ENCODE measurements at regions not wholly inside any gene's neighbourhood (a gene's known extent, or its start where the extent isn't known, plus 50 kb on each side); places are given as distances from the start of the nearest gene placed in this dataset.
"Not testable (repeated sequence)": the region's sequence is repeated elsewhere in the genome, so short reads cannot be mapped to it uniquely, and the experiment has no call there.

- H2BK12ac ChIP-seq (ENCODE audit: low read length); H3K9me3 ChIP-seq (replicated peaks in 1 of 2; ENCODE audit: control insufficient read depth in 2 of 2, insufficient read depth in 1 of 2, low read depth in 1 of 2, low read length in 2 of 2); H2AK5ac ChIP-seq (ENCODE audit: low read depth, low read length); H3K4me2 ChIP-seq (ENCODE audit: insufficient read depth, low read length, poor library complexity, severe bottlenecking); H3K36me3 ChIP-seq (replicated peaks in 1 of 2; ENCODE audit: control insufficient read depth in 2 of 2, insufficient read depth in 2 of 2, low read length in 2 of 2); H3K4me3 ChIP-seq (ENCODE audit: low read length in 2 of 2); H4K8ac ChIP-seq (ENCODE audit: low read depth, low read length); H2BK5ac ChIP-seq (ENCODE audit: low read length); H3K14ac ChIP-seq (ENCODE audit: low read length); H3K18ac ChIP-seq (ENCODE audit: low read length); H3K4ac ChIP-seq (ENCODE audit: low read length); H3K23ac ChIP-seq (ENCODE audit: low read depth, low read length, poor library complexity); DNase-seq (ENCODE audit: low spot score); H3K9ac ChIP-seq (ENCODE audit: low read depth, low read length, poor library complexity); H3K4me1 ChIP-seq (ENCODE audit: control insufficient read depth in 2 of 2, insufficient read depth in 1 of 2, low read depth in 1 of 2, low read length in 2 of 2); H2AFZ ChIP-seq (ENCODE audit: low read length); H3K79me1 ChIP-seq (ENCODE audit: low read depth, low read length); H2BK120ac ChIP-seq (ENCODE audit: low read depth, low read length); H3K27ac ChIP-seq (replicated peaks; ENCODE audit: low read length); H2BK15ac ChIP-seq (ENCODE audit: low read length); H3K27me3 ChIP-seq (ENCODE audit: control insufficient read depth in 3 of 3, insufficient read depth in 3 of 3, low read depth in 1 of 3, low read length in 3 of 3); H4K91ac ChIP-seq (ENCODE audit: low read depth, low read length, poor library complexity): not testable (repeated sequence)
- no CpG with 5 or more reads among the region's 10 CpGs for WGBS, 2 donors (ENCODE audit: extremely low coverage in 2 of 2, insufficient read length in 2 of 2, insufficient replicate concordance in 1 of 2)
Measured at GRCh38 chr2:111445941-111446340, 325.2 kb downstream of the BCL2L11 start.

- H3K23ac ChIP-seq (ENCODE audit: low read depth, low read length, poor library complexity); DNase-seq (ENCODE audit: low spot score); H3K4me3 ChIP-seq (ENCODE audit: low read length in 2 of 2); H4K8ac ChIP-seq (ENCODE audit: low read depth, low read length); H2AK5ac ChIP-seq (ENCODE audit: low read depth, low read length); H3K79me1 ChIP-seq (ENCODE audit: low read depth, low read length); H3K4me1 ChIP-seq (ENCODE audit: control insufficient read depth in 2 of 2, insufficient read depth in 1 of 2, low read depth in 1 of 2, low read length in 2 of 2); H3K9ac ChIP-seq (ENCODE audit: low read depth, low read length, poor library complexity); H3K9me3 ChIP-seq (replicated peaks in 1 of 2; ENCODE audit: control insufficient read depth in 2 of 2, insufficient read depth in 1 of 2, low read depth in 1 of 2, low read length in 2 of 2); H2BK15ac ChIP-seq (ENCODE audit: low read length); H2AFZ ChIP-seq (ENCODE audit: low read length); H3K27ac ChIP-seq (replicated peaks; ENCODE audit: low read length); H2BK12ac ChIP-seq (ENCODE audit: low read length); H3K14ac ChIP-seq (ENCODE audit: low read length); H2BK5ac ChIP-seq (ENCODE audit: low read length); H3K18ac ChIP-seq (ENCODE audit: low read length); H3K4me2 ChIP-seq (ENCODE audit: insufficient read depth, low read length, poor library complexity, severe bottlenecking); H3K4ac ChIP-seq (ENCODE audit: low read length); H4K91ac ChIP-seq (ENCODE audit: low read depth, low read length, poor library complexity); H3K36me3 ChIP-seq (replicated peaks in 1 of 2; ENCODE audit: control insufficient read depth in 2 of 2, insufficient read depth in 2 of 2, low read length in 2 of 2); H3K27me3 ChIP-seq (ENCODE audit: control insufficient read depth in 3 of 3, insufficient read depth in 3 of 3, low read depth in 1 of 3, low read length in 3 of 3); H2BK120ac ChIP-seq (ENCODE audit: low read depth, low read length): not testable (repeated sequence)
- WGBS, 2 donors (ENCODE audit: extremely low coverage in 2 of 2, insufficient read length in 2 of 2, insufficient replicate concordance in 1 of 2) = no CpG with 5 or more reads among the region's 5 CpGs
Measured at GRCh38 chr2:111447482-111447881, 326.8 kb downstream of the BCL2L11 start.

GRCh38 chr2:111448796-111449195 is 328.1 kb downstream of the BCL2L11 start:
- H3K14ac ChIP-seq (ENCODE audit: low read length); H3K23ac ChIP-seq (ENCODE audit: low read depth, low read length, poor library complexity); H3K4ac ChIP-seq (ENCODE audit: low read length); H2BK120ac ChIP-seq (ENCODE audit: low read depth, low read length); H4K91ac ChIP-seq (ENCODE audit: low read depth, low read length, poor library complexity); DNase-seq (ENCODE audit: low spot score); H3K4me3 ChIP-seq (ENCODE audit: low read length in 2 of 2); H2AFZ ChIP-seq (ENCODE audit: low read length); H2AK5ac ChIP-seq (ENCODE audit: low read depth, low read length); H3K36me3 ChIP-seq (replicated peaks in 1 of 2; ENCODE audit: control insufficient read depth in 2 of 2, insufficient read depth in 2 of 2, low read length in 2 of 2); H3K18ac ChIP-seq (ENCODE audit: low read length); H3K27me3 ChIP-seq (ENCODE audit: control insufficient read depth in 3 of 3, insufficient read depth in 3 of 3, low read depth in 1 of 3, low read length in 3 of 3); H3K9ac ChIP-seq (ENCODE audit: low read depth, low read length, poor library complexity); H2BK5ac ChIP-seq (ENCODE audit: low read length); H4K8ac ChIP-seq (ENCODE audit: low read depth, low read length); H2BK15ac ChIP-seq (ENCODE audit: low read length); H3K4me2 ChIP-seq (ENCODE audit: insufficient read depth, low read length, poor library complexity, severe bottlenecking); H3K4me1 ChIP-seq (ENCODE audit: control insufficient read depth in 2 of 2, insufficient read depth in 1 of 2, low read depth in 1 of 2, low read length in 2 of 2); H3K27ac ChIP-seq (replicated peaks; ENCODE audit: low read length); H2BK12ac ChIP-seq (ENCODE audit: low read length); H3K79me1 ChIP-seq (ENCODE audit: low read depth, low read length); H3K9me3 ChIP-seq (replicated peaks in 1 of 2; ENCODE audit: control insufficient read depth in 2 of 2, insufficient read depth in 1 of 2, low read depth in 1 of 2, low read length in 2 of 2): not testable (repeated sequence)
- WGBS, 2 donors (ENCODE audit: extremely low coverage in 2 of 2, insufficient read length in 2 of 2, insufficient replicate concordance in 1 of 2) = no CpG with 5 or more reads among the region's 8 CpGs

GRCh38 chr2:111450526-111450925 is 329.8 kb downstream of the BCL2L11 start:
- not testable (repeated sequence) for H4K8ac ChIP-seq (ENCODE audit: low read depth, low read length); H2BK15ac ChIP-seq (ENCODE audit: low read length); H3K18ac ChIP-seq (ENCODE audit: low read length); H3K27me3 ChIP-seq (ENCODE audit: control insufficient read depth in 3 of 3, insufficient read depth in 3 of 3, low read depth in 1 of 3, low read length in 3 of 3); H3K9me3 ChIP-seq (replicated peaks in 1 of 2; ENCODE audit: control insufficient read depth in 2 of 2, insufficient read depth in 1 of 2, low read depth in 1 of 2, low read length in 2 of 2); H3K4me1 ChIP-seq (ENCODE audit: control insufficient read depth in 2 of 2, insufficient read depth in 1 of 2, low read depth in 1 of 2, low read length in 2 of 2); H3K79me1 ChIP-seq (ENCODE audit: low read depth, low read length); H2AFZ ChIP-seq (ENCODE audit: low read length); H2BK12ac ChIP-seq (ENCODE audit: low read length); H3K4me3 ChIP-seq (ENCODE audit: low read length in 2 of 2); H2BK5ac ChIP-seq (ENCODE audit: low read length); H3K4me2 ChIP-seq (ENCODE audit: insufficient read depth, low read length, poor library complexity, severe bottlenecking); H3K23ac ChIP-seq (ENCODE audit: low read depth, low read length, poor library complexity); H3K14ac ChIP-seq (ENCODE audit: low read length); H3K36me3 ChIP-seq (replicated peaks in 1 of 2; ENCODE audit: control insufficient read depth in 2 of 2, insufficient read depth in 2 of 2, low read length in 2 of 2); H3K9ac ChIP-seq (ENCODE audit: low read depth, low read length, poor library complexity); H3K27ac ChIP-seq (replicated peaks; ENCODE audit: low read length); H3K4ac ChIP-seq (ENCODE audit: low read length); H4K91ac ChIP-seq (ENCODE audit: low read depth, low read length, poor library complexity); H2BK120ac ChIP-seq (ENCODE audit: low read depth, low read length); DNase-seq (ENCODE audit: low spot score); H2AK5ac ChIP-seq (ENCODE audit: low read depth, low read length)
- no CpG with 5 or more reads among the region's 6 CpGs for WGBS, 2 donors (ENCODE audit: extremely low coverage in 2 of 2, insufficient read length in 2 of 2, insufficient replicate concordance in 1 of 2)

All from neuronal stem cell (in vitro differentiated cells).